Neural progenitor cell (in vitro differentiated cells): ENCODE measurements at regions not wholly inside any gene's neighbourhood (a gene's known extent, or its start where the extent isn't known, plus 50 kb on each side); places are given as distances from the start of the nearest gene placed in this dataset.

Source experiments
- EZH2 ChIP-seq: fragments of 200-600 bp; sonication (generic); IDR thresholded peaks from 2 replicates; pipeline ENCODE4 v1.6.1; 2017; ENCODE audit warnings: antibody characterized with exemption, mild to moderate bottlenecking, moderate library complexity
- EZH2phosphoT487 ChIP-seq: fragments of 200-600 bp; sonication (generic); IDR thresholded peaks from 2 replicates; pipeline ENCODE4 v1.6.1; 2017; ENCODE audit warnings: antibody characterized with exemption
- TF ChIP-seq, protein P1 (sequence below): fragments of 200-600 bp; sonication (generic); IDR thresholded peaks from 2 replicates; pipeline ENCODE4 v1.5.1; 2017; ENCODE audit warnings: antibody characterized with exemption, mild to moderate bottlenecking

DNA sequence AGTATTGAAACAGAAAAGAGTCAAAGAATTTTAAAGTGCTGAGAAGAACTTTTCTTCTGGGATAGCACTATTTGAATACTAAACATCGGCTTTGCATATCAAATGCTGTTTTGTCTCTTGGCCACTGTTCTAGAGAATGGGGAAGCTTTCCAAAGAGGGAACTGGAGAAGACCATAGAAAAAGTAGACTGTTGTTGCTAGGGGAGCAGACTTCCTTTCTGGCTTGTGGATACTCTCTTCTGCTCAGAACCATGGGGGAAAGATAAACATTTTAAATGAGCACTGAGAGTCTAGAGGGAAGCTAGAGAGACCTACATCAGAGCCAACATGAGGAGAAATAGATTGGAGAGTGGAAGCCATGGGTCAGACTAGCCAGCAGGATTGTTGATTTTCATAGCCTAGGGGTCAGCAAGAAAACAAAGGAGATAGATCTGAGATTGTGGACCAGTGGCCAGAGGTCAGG, 315.7 kb downstream of the KCTD12 start:
- TF ChIP-seq, protein P1, sequence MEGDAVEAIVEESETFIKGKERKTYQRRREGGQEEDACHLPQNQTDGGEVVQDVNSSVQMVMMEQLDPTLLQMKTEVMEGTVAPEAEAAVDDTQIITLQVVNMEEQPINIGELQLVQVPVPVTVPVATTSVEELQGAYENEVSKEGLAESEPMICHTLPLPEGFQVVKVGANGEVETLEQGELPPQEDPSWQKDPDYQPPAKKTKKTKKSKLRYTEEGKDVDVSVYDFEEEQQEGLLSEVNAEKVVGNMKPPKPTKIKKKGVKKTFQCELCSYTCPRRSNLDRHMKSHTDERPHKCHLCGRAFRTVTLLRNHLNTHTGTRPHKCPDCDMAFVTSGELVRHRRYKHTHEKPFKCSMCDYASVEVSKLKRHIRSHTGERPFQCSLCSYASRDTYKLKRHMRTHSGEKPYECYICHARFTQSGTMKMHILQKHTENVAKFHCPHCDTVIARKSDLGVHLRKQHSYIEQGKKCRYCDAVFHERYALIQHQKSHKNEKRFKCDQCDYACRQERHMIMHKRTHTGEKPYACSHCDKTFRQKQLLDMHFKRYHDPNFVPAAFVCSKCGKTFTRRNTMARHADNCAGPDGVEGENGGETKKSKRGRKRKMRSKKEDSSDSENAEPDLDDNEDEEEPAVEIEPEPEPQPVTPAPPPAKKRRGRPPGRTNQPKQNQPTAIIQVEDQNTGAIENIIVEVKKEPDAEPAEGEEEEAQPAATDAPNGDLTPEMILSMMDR: no peak
- no peak for TF ChIP-seq EZH2phosphoT487
- no peak for TF ChIP-seq EZH2
